Astrocyte (in vitro differentiated cells and primary cell): ENCODE measurements at regions not wholly inside any gene's neighbourhood (a gene's known extent, or its start where the extent isn't known, plus 50 kb on each side); places are given as distances from the start of the nearest gene placed in this dataset.
A peak's percentile ranks its signal among the peaks of the same experiment; 100 is the strongest.

ENCODE experiments used
- DNase-seq: peaks from one replicate; pipeline ENCODE4 v3.0.0-alpha.2; 2010; ENCODE audit warnings: low read depth
- FAIRE-seq: peaks from 2 replicates; lab custom pipeline; 2011; peaks lifted over from hg19 to GRCh38; lab: Jason Lieb, UNC
- H2AFZ ChIP-seq: 2 replicates; pipeline ENCODE4 v1.6.0; 2012; ENCODE audit warnings: low read depth, low read length, inconsistent platforms
- H3K27ac ChIP-seq: 2 replicates; pipeline ENCODE4 v1.5.1; 2011; ENCODE audit warnings: low read depth, low read length, inconsistent platforms
- H3K27me3 ChIP-seq: 2 replicates; pipeline ENCODE4 v1.6.0; 2011; ENCODE audit warnings: low read length, inconsistent platforms; ENCODE audit not compliant: insufficient read depth
- H3K36me3 ChIP-seq: 2 replicates; pipeline ENCODE4 v1.5.1; 2011; ENCODE audit warnings: low read length, inconsistent platforms; ENCODE audit not compliant: insufficient read depth
- H3K4me1 ChIP-seq: 2 replicates; pipeline ENCODE4 v1.5.1; 2011; ENCODE audit warnings: low read length, inconsistent platforms; ENCODE audit not compliant: insufficient read depth
- H3K4me2 ChIP-seq: 2 replicates; pipeline ENCODE4 v1.6.0; 2012; ENCODE audit warnings: low read length, inconsistent platforms
- H3K4me3 ChIP-seq: 2 replicates; pipeline ENCODE4 v1.5.1; 2011; ENCODE audit warnings: low read depth, mild to moderate bottlenecking, low read length, inconsistent platforms; ENCODE audit not compliant: insufficient read depth
- H3K79me2 ChIP-seq: 2 replicates; pipeline ENCODE4 v1.6.0; 2012; ENCODE audit warnings: mild to moderate bottlenecking, low read length, inconsistent platforms; ENCODE audit not compliant: insufficient read depth
- H3K9ac ChIP-seq: 2 replicates; pipeline ENCODE4 v1.6.0; 2012; ENCODE audit warnings: mild to moderate bottlenecking, low read length, inconsistent platforms
- H3K9me3 ChIP-seq: 2 replicates; pipeline ENCODE4 v1.5.1; 2012; ENCODE audit warnings: low read depth, mild to moderate bottlenecking, low read length, inconsistent platforms; ENCODE audit not compliant: insufficient read depth
- H4K20me1 ChIP-seq: 2 replicates; pipeline ENCODE4 v1.6.0; 2012; ENCODE audit warnings: low read length, inconsistent platforms; ENCODE audit not compliant: insufficient read depth
- H3K27ac Mint-ChIP-seq: one replicate; pipeline ENCODE4 v1.8.0; 2021; ENCODE audit warnings: mild to moderate bottlenecking, mixed read lengths; ENCODE audit not compliant: unreplicated experiment
- H3K27me3 Mint-ChIP-seq: one replicate; pipeline ENCODE4 v1.8.0; 2021; ENCODE audit warnings: low read depth, mixed read lengths; ENCODE audit not compliant: unreplicated experiment
- H3K36me3 Mint-ChIP-seq: one replicate; pipeline ENCODE4 v1.8.0; 2021; ENCODE audit warnings: low read depth, mixed read lengths; ENCODE audit not compliant: unreplicated experiment
- H3K4me1 Mint-ChIP-seq: one replicate; pipeline ENCODE4 v1.8.0; 2021; ENCODE audit warnings: low read depth, mixed read lengths; ENCODE audit not compliant: unreplicated experiment
- H3K4me3 Mint-ChIP-seq: one replicate; pipeline ENCODE4 v1.8.0; 2021; ENCODE audit warnings: mild to moderate bottlenecking, moderate library complexity, mixed read lengths; ENCODE audit not compliant: unreplicated experiment
- H3K9me3 Mint-ChIP-seq: one replicate; pipeline ENCODE4 v1.8.0; 2021; ENCODE audit warnings: mild to moderate bottlenecking, mixed read lengths; ENCODE audit not compliant: unreplicated experiment
- CTCF ChIP-seq: IDR thresholded peaks from 2 replicates; pipeline ENCODE4 v1.5.1; 2011; ENCODE audit warnings: low read depth, mild to moderate bottlenecking, inconsistent platforms, low read length, moderate library complexity; ENCODE audit not compliant: insufficient read depth
- EZH2 ChIP-seq: IDR thresholded peaks from 2 replicates; pipeline ENCODE4 v1.6.1; 2012; ENCODE audit warnings: mild to moderate bottlenecking, low read length, inconsistent platforms; ENCODE audit not compliant: insufficient read depth

DNA sequence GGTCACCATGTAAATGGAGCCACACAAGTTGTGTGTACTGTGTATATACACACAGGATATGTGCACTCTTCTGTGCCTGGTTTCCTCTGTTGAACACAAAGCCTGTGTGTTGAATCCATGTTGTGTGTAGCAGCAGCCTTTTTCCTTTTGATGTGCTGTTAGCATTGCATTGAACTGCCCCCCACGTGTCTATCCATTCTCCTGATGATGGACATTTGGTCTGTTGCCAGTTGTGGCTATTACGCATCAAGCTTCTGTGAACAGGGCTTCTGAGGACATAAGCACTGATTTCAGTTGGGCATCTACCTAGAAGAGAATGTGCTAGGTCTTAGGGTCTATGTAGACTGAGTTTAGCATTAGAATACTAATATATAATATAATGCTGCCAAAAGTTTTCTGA lies 77.4 kb downstream of the LSM3 start:
- Histone ChIP-seq H2AFZ (no peak overlapping the region), H3K4me1 (peaks cover 12% of the 10 kb centered on the region), H3K27me3 (no peaks in the 10 kb centered on the region), H3K4me3 (no peak overlapping the region), H3K4me2 (no peak overlapping the region), H3K79me2 (no peaks in the 10 kb centered on the region), H4K20me1 (no peaks in the 10 kb centered on the region), H3K27ac (no peak overlapping the region), H3K36me3 (no peaks in the 10 kb centered on the region), H3K9ac (no peak overlapping the region), H3K9me3 (no peaks in the 10 kb centered on the region)
- peaks cover 10% of the 10 kb centered on the region for H3K27me3 Mint-ChIP-seq
- H3K36me3 Mint-ChIP-seq: no peaks in the 10 kb centered on the region
- DNase-seq (no peak), FAIRE-seq (no peak)
- TF ChIP-seq EZH2: no peak
- no peak for TF ChIP-seq CTCF
- H3K4me3 Mint-ChIP-seq: no peak overlapping the region
- no peak overlapping the region for H3K27ac Mint-ChIP-seq
- H3K4me1 Mint-ChIP-seq: peaks cover 20% of the 10 kb centered on the region
- H3K9me3 Mint-ChIP-seq: no peaks in the 10 kb centered on the region

DNA sequence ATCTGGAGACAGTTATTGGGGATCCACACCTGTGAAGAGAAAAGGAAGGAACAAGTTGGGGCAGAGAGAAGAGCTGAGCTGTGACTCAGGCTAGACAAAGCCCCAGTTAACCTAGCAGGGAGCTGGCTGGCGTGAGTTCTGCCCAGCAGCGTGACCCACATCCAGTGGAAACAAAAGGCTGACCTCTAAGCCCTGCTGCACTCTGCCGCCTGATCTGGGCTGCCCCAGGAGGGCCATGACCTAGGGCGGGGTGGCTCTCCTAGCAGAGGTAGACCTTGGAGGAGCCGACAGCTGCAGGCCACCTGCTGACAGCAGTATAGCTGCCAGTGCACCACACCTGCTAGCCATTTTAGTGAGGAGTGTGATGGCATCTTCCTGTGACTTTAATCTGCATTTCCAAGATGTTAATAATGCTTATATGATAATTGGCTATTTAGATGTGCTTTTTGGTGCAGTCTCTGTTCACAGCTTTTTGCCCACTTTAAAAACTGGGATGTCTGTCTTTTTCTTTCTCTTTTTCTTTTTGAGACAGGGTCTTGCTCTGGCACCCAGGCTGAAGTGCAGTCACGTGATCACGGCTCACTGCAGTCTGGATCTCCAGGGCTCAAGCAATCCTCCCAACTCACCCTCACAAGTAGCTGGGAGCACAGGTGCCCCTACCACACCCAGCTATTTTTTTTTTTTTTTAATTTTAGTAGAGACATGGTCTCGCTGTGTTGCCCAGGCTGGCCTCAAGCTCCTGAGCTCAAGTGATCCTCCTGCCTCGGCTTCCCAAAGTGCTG lies 78.1 kb downstream of the LSM3 start:
- Mint-ChIP-seq H3K36me3 (no peaks in the 10 kb centered on the region), H3K27ac (no peak overlapping the region), H3K4me1 (peaks cover 19% of the 10 kb centered on the region), H3K4me3 (no peak overlapping the region), H3K27me3 (peaks cover 12% of the 10 kb centered on the region), H3K9me3 (no peaks in the 10 kb centered on the region)
- H3K4me3 ChIP-seq: no peak overlapping the region
- H2AFZ ChIP-seq: peak overlapping the region; percentile 24
- peaks cover 12% of the 10 kb centered on the region for H3K4me1 ChIP-seq
- no peak overlapping the region for H3K4me2 ChIP-seq
- TF ChIP-seq CTCF (no peak), EZH2 (no peak)
- H3K79me2 ChIP-seq: no peaks in the 10 kb centered on the region
- H3K27me3 ChIP-seq: no peaks in the 10 kb centered on the region
- H3K9me3 ChIP-seq: no peaks in the 10 kb centered on the region
- no peak overlapping the region for H3K9ac ChIP-seq
- H4K20me1 ChIP-seq: no peaks in the 10 kb centered on the region
- FAIRE-seq (no peak), DNase-seq (no peak)
- H3K36me3 ChIP-seq: no peaks in the 10 kb centered on the region
- H3K27ac ChIP-seq: no peak overlapping the region
